ENCODE measurements at regions not wholly inside any gene's neighbourhood (a gene's known extent, or its start where the extent isn't known, plus 50 kb on each side); places are given as distances from the start of the nearest gene placed in this dataset.
A peak's percentile ranks its signal among the peaks of the same experiment; 100 is the strongest.

DNA sequence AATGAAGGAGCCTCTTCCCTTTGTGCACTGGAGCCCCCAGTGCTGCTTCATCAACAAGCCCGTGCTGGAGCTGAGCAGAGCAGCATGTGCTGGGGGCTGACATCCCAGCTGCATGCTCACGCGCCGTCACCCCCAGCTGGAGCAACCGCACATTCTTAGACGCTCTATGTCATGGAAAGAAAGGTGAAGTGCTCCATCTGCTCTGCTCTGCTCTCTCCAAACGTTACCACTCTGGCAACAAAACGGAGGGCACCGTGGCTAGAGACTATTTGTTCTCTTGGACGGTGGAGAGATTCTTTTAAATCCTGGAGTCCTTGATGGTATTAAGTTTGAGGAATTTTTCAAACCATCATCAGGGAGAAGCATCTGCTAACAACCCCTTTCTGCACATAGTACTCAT is 208.4 kb downstream of the C12orf75 start:
- DNase-seq (ENCODE audit: low read depth in 2 of 2), result peak; percentile 54 to 68
- Histone ChIP-seq H3K4me1 (ENCODE audit: control insufficient read depth, extremely low read depth, insufficient read depth, low read length) (no peaks in the 10 kb centered on the region), H3K4me3 (replicated peaks in 1 of 4; ENCODE audit: control extremely low read depth in 1 of 4, insufficient read depth in 1 of 4, low read depth in 3 of 4, low read length in 4 of 4) (no peak overlapping the region), H2AFZ (ENCODE audit: low read length) (no peak overlapping the region), H3K4me2 (ENCODE audit: extremely low read depth, insufficient read depth, low read length) (no peak overlapping the region), H3K36me3 (ENCODE audit: control insufficient read depth, insufficient read depth, low read length) (no peaks in the 10 kb centered on the region), H3K27ac (ENCODE audit: insufficient read depth, low read length) (no peak overlapping the region), H3K9me3 (ENCODE audit: control insufficient read depth, insufficient read depth, low read depth, low read length) (no peaks in the 10 kb centered on the region), H4K20me1 (ENCODE audit: control insufficient read depth, extremely low read depth, insufficient read depth, low read length) (no peaks in the 10 kb centered on the region), H3K79me2 (ENCODE audit: control insufficient read depth, insufficient read depth, low read length) (no peaks in the 10 kb centered on the region), H3K27me3 (ENCODE audit: control insufficient read depth, insufficient read depth, low read length) (no peaks in the 10 kb centered on the region), H3K9ac (ENCODE audit: insufficient read depth, low read length) (no peak overlapping the region)
- TF ChIP-seq EZH2 (IDR thresholded peaks at IDR 0.05; ENCODE audit: low read length, missing control alignments), result no peak
- TF ChIP-seq, protein P1, sequence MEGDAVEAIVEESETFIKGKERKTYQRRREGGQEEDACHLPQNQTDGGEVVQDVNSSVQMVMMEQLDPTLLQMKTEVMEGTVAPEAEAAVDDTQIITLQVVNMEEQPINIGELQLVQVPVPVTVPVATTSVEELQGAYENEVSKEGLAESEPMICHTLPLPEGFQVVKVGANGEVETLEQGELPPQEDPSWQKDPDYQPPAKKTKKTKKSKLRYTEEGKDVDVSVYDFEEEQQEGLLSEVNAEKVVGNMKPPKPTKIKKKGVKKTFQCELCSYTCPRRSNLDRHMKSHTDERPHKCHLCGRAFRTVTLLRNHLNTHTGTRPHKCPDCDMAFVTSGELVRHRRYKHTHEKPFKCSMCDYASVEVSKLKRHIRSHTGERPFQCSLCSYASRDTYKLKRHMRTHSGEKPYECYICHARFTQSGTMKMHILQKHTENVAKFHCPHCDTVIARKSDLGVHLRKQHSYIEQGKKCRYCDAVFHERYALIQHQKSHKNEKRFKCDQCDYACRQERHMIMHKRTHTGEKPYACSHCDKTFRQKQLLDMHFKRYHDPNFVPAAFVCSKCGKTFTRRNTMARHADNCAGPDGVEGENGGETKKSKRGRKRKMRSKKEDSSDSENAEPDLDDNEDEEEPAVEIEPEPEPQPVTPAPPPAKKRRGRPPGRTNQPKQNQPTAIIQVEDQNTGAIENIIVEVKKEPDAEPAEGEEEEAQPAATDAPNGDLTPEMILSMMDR (conservative IDR thresholded peaks at IDR 0.05 in 1 of 2, IDR thresholded peaks at IDR 0.05 in 1 of 2; ENCODE audit: low read depth in 1 of 2, low read length in 2 of 2), result no peak

DNA sequence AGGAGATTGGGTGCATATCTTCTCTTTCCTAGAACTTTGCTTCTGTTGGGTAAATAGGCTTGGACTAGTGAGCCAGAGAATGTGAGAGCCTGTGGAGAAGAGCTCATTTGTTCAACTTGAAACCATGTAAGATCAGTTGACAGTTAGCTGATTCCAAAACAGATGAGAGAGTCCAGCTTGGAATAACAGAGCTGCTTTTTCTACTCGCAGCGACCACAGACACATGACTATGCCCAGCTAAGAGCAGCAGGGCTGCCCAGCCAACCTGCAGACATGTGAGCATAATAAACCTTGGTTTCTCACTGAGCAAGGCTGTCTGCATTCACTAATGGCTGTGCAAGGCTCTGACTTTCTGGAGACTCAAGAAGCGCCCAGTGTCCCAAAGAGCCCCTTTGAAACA is 209.2 kb downstream of the C12orf75 start:
- no peaks in the 10 kb centered on the region for H3K79me2 ChIP-seq (ENCODE audit: control insufficient read depth, insufficient read depth, low read length)
- TF ChIP-seq EZH2 (IDR thresholded peaks at IDR 0.05; ENCODE audit: low read length, missing control alignments), result no peak
- TF ChIP-seq, protein P1 (conservative IDR thresholded peaks at IDR 0.05 in 1 of 2, IDR thresholded peaks at IDR 0.05 in 1 of 2; ENCODE audit: low read depth in 1 of 2, low read length in 2 of 2), result no peak
- H3K4me1 ChIP-seq (ENCODE audit: control insufficient read depth, extremely low read depth, insufficient read depth, low read length), result no peaks in the 10 kb centered on the region
- no peaks in the 10 kb centered on the region for H3K9me3 ChIP-seq (ENCODE audit: control insufficient read depth, insufficient read depth, low read depth, low read length)
- no peak overlapping the region for H3K4me3 ChIP-seq (replicated peaks in 1 of 4; ENCODE audit: control extremely low read depth in 1 of 4, insufficient read depth in 1 of 4, low read depth in 3 of 4, low read length in 4 of 4)
- H3K36me3 ChIP-seq (ENCODE audit: control insufficient read depth, insufficient read depth, low read length), result no peaks in the 10 kb centered on the region
- H2AFZ ChIP-seq (ENCODE audit: low read length), result no peak overlapping the region
- no peak overlapping the region for H3K4me2 ChIP-seq (ENCODE audit: extremely low read depth, insufficient read depth, low read length)
- H4K20me1 ChIP-seq (ENCODE audit: control insufficient read depth, extremely low read depth, insufficient read depth, low read length), result no peaks in the 10 kb centered on the region
- H3K27me3 ChIP-seq (ENCODE audit: control insufficient read depth, insufficient read depth, low read length), result no peaks in the 10 kb centered on the region
- peak in 1 of 2 donors; percentile 38 for DNase-seq (ENCODE audit: low read depth in 2 of 2)
- no peak overlapping the region for H3K27ac ChIP-seq (ENCODE audit: insufficient read depth, low read length)
- H3K9ac ChIP-seq (ENCODE audit: insufficient read depth, low read length), result no peak overlapping the region

DNA sequence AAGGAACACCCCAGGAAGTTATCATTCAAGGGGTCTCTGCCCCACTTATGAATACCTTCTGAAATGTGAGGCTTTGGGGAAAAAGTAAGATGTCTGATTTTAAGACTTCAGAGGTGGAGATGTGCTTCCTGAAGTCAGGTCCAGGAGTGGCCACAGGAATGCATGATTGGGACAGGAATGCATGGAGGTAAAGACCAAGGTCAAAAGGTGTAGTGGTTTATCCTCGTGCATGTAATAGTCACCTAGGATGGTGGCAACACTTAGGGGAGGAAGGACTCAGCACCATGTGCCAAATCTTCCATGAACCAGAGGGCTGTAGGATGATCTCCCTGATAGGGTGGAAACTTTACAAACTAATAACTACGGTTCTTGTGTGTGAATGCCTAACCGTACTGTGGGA is 217.3 kb downstream of the C12orf75 start:
- Histone ChIP-seq H3K27ac (ENCODE audit: insufficient read depth, low read length) (no peak overlapping the region), H3K4me2 (ENCODE audit: extremely low read depth, insufficient read depth, low read length) (no peak overlapping the region), H3K27me3 (ENCODE audit: control insufficient read depth, insufficient read depth, low read length) (no peaks in the 10 kb centered on the region), H3K4me3 (replicated peaks in 1 of 4; ENCODE audit: control extremely low read depth in 1 of 4, insufficient read depth in 1 of 4, low read depth in 3 of 4, low read length in 4 of 4) (no peak overlapping the region), H3K79me2 (ENCODE audit: control insufficient read depth, insufficient read depth, low read length) (no peaks in the 10 kb centered on the region), H2AFZ (ENCODE audit: low read length) (no peak overlapping the region), H3K9me3 (ENCODE audit: control insufficient read depth, insufficient read depth, low read depth, low read length) (no peaks in the 10 kb centered on the region), H3K4me1 (ENCODE audit: control insufficient read depth, extremely low read depth, insufficient read depth, low read length) (no peaks in the 10 kb centered on the region), H3K36me3 (ENCODE audit: control insufficient read depth, insufficient read depth, low read length) (no peaks in the 10 kb centered on the region), H4K20me1 (ENCODE audit: control insufficient read depth, extremely low read depth, insufficient read depth, low read length) (no peaks in the 10 kb centered on the region), H3K9ac (ENCODE audit: insufficient read depth, low read length) (no peak overlapping the region)
- DNase-seq (ENCODE audit: low read depth in 2 of 2), result peak in 1 of 2 donors; percentile 51
- no peak for TF ChIP-seq EZH2 (IDR thresholded peaks at IDR 0.05; ENCODE audit: low read length, missing control alignments)
- TF ChIP-seq, protein P1 (conservative IDR thresholded peaks at IDR 0.05 in 1 of 2, IDR thresholded peaks at IDR 0.05 in 1 of 2; ENCODE audit: low read depth in 1 of 2, low read length in 2 of 2), result no peak

All from fibroblast of lung (primary cell).